ENCODE measurements at regions not wholly inside any gene's neighbourhood (a gene's known extent, or its start where the extent isn't known, plus 50 kb on each side); places are given as distances from the start of the nearest gene placed in this dataset.
"Not testable (repeated sequence)": the region's sequence is repeated elsewhere in the genome, so short reads cannot be mapped to it uniquely, and the experiment has no call there.

DNA sequence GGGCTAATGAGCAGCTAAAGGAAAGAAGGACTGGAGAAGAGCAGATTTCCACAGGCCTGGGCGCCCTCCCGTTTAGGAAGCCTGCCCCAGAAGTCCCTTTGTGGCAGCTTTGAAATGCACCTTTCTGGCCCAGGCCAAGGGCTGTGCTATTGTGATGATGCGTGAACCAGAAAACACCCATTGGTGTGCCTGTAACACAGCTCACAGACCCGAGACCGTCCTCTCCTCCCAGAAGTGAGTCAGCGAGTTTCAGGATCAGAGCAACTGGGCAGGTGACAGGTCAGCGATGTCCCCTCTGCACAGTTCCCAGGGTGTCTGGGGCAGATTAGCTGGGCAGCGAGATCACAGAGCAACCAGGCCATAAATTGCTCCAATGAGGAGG lies 71.9 kb upstream of the SULF2 start:
- intact Hi-C loops (cut with micrococcal nuclease), result no loop called here

GRCh38 chr20:47855799-47856198 lies 70.5 kb upstream of the SULF2 start:
- intact Hi-C loops (cut with micrococcal nuclease), result no loop called here

DNA sequence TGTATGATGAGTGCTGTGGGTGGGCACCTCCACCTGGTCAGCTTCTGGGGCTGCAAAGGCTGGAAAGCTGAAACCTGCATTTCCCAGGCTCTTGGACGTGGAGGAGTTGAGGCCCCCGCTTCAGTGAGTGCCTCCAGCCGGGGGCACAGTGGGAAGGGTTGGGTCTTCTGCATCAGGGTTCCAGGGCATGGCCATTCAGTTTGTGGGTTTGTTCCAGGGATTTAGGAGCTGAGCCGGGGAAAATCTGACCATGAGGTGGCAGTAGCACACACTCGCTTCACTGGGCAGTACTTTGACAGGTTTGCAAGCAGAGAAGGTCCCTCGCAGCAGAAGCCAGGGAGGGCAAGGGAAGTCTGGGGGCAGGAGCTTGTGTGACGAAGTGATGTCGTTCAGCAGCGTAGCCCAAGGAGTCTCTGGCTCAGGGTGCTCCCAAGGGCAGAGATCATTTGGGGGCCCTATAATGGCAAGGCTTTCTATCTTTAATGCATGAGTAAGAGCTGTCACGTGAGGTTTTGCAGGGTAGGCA lies 69.5 kb upstream of the SULF2 start:
- intact Hi-C loops (cut with micrococcal nuclease), result no loop called here

GRCh38 chr20:47851774-47852173 lies 66.5 kb upstream of the SULF2 start:
- intact Hi-C loops (cut with micrococcal nuclease), result no loop called here

DNA sequence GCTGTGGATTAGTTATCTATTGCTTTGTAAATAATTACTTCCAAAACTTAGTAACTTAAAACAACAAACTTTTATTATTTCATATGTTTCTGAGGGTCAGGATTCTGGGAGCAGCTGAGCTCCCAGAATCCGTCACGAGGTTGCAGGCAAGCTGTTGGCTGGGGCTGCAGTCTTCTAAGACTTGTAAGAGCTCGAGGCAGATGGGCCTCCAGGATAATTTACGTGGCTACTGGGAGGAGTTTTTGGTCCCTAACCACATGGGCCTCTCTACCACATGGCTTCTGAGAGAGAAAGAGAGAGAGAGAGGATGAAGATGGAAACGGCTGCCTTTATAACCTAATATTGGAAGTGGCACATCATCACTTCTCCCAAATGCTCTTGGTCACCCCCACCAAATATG lies 64.9 kb upstream of the SULF2 start:
- intact Hi-C loops (cut with micrococcal nuclease), result no loop called here

DNA sequence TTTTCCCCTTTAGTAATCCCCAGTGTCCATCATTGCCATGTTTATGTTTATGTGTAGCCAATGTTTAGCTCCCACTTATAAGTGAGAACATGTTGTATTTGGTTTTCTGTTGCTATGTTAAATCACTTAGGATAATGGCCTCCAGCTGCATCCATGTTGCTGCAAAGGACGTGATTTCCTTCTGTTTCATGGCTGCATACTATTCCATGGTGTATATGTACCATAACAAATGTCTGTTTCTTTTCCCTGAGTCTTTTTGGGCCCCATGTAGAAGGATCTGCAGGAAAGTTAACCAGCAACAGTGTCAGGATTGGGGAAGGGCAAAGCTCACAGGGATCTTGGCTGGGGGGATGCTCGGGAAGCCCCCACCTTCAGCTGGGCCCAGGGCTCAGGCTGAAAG lies 64.3 kb upstream of the SULF2 start:
- intact Hi-C loops (cut with micrococcal nuclease), result no loop called here

DNA sequence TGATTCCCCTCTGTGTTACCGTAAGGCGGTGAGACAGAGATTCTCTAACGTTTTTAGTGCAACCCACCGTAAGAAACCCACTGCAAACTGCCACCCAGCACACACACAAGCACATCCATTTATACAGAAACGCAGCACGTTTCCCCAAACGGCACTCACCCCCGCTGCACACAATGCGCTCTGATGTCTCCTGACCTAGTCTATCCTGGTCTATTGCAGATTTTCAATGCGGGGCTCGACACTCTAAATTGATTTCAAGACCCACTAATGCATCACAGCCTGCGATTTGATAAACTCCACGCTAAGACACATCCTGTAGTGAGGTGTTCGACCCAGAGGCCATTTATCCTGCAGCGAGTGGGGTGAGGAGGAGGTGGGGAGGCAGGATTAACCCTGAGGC lies 63.7 kb upstream of the SULF2 start:
- intact Hi-C loops (cut with micrococcal nuclease), result no loop called here

DNA sequence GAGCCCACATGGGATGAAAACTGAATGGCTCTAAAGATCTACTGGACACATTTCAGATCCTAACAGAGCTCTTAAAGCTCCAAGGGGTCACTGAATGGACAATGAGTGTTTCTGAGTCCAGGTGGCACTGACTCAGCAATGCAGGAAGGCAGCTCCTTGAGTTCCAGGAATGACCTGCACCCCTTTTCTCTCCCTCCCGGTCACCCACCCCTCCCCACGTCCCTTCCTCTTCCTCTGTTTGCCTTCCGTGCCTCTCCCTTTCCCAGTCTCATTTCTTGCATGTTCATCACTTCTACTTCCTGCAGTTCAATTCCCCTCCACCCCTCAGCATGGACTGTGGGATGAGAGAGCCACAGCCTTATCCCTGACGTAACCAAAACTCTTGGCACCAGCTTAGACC lies 63.3 kb upstream of the SULF2 start:
- intact Hi-C loops (cut with micrococcal nuclease), result not testable (repeated sequence)

GRCh38 chr20:47847884-47848485 lies 62.7 kb upstream of the SULF2 start:
- intact Hi-C loops (cut with micrococcal nuclease), result no loop called here

DNA sequence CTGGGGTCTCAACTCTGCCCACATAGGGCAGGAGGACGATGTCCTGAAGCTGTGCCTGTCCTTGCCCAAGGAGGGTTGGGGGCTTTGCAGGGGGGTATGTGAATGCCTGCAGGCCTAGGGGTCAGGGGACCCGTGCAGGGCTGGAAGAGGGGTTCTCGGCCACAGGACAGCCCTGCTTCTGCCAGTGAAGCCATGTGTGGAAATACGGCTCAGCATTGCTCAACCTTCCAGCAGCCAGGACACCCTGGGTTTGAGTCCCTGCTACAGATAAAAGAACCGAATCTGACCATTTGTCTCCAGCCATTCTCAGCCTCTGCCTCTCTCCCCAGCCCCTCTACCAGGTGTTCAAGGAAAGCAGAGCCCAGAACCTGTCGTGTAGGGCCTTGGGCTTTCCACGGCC lies 61.9 kb upstream of the SULF2 start:
- intact Hi-C loops (cut with micrococcal nuclease), result not testable (repeated sequence)

- intact Hi-C loops (cut with micrococcal nuclease), result not testable (repeated sequence)
Measured at GRCh38 chr20:47846651-47847050, 61.4 kb upstream of the SULF2 start.

DNA sequence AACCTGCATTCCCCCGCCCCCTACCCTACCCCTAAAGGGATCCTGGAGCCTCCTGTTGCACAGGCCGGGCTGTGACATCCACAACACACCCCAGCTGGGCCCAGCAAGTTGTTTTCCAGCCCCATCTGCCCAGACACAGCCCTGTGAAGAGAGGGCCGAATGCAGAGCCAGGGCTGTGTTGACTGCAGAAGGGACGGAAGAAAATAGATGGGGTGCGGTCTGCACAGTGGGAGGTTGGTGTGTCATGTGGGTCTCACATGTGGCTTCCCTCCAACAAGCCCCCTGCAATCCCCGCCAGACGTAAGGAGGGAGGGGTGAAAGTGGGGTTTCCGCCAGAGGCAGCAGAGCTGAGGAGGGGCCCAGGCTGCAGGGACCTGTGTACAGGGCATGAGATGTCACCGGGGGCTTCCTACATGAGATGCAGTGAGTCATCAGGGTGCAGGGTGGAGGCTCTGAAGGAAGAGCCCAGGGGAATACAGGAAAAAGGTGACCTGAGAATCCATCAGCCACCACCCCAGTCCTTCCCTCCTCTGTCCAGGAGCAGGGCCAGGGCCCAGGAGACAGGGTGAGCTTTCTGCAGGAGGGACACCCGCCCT lies 60.2 kb upstream of the SULF2 start:
- intact Hi-C loops (cut with micrococcal nuclease), result not testable (repeated sequence)

DNA sequence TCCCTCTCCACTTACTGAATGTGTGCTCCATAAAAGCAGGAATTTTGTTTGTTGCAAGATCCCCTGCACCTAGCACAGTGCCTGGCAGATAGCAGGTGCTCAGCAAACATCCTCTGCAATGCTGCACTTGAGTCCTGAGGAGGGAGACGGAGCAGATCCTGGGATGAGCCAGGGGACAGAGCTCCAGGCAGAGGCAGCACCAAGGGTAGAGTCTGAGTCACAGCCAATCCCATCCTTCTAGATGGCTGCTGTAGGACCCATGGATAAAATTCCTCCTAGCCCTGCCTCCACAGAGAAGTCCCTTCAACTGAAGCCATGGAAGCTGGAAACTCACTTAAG lies 59.3 kb upstream of the SULF2 start:
- intact Hi-C loops (cut with micrococcal nuclease), result not testable (repeated sequence)

- intact Hi-C loops (cut with micrococcal nuclease), result no loop called here
Measured at GRCh38 chr20:47843886-47844567, 58.7 kb upstream of the SULF2 start.

DNA sequence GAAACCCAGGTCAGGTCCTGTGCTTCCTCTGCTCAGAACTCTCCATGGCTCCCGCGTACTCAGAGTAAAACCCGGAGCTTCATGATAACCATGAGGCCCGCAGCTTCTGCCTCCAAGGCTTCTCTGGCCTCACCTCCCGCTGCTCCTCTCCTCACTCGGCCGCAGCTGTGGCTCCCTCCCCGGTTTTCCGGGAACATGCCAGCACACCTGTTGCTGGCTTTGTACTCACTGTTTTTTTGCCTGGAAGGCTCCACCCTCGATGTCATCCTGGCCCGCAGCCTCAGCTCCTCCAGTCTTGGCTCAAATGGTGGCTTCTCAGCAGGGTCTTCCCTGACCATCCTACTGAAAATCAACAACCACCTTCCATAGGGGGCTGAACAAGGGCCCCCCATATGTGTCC lies 57.7 kb upstream of the SULF2 start:
- intact Hi-C loops (cut with micrococcal nuclease), result not testable (repeated sequence)

- intact Hi-C loops (cut with micrococcal nuclease), result not testable (repeated sequence)
Measured at GRCh38 chr20:47842004-47842403, 56.7 kb upstream of the SULF2 start.

- intact Hi-C loops (cut with micrococcal nuclease), result loop anchor here (5.0 kb wide), 1 partner anchor 61 kb away; no protein-coding TSS in a partner anchor
Measured at GRCh38 chr20:47836256-47836817, 51.1 kb upstream of the SULF2 start.

All from T-helper 1 cell treated with Interleukin-12 subunit alpha and Interleukin-12 subunit beta and Interleukin-4 antibody, amounts not matched to agents 30 ng/mL and 1 ng/mL, for 36 hours (primary cell).